ENCODE measurements at regions not wholly inside any gene's neighbourhood (a gene's known extent, or its start where the extent isn't known, plus 50 kb on each side); places are given as distances from the start of the nearest gene placed in this dataset.
"Not testable (repeated sequence)": the region's sequence is repeated elsewhere in the genome, so short reads cannot be mapped to it uniquely, and the experiment has no call there.

DNA sequence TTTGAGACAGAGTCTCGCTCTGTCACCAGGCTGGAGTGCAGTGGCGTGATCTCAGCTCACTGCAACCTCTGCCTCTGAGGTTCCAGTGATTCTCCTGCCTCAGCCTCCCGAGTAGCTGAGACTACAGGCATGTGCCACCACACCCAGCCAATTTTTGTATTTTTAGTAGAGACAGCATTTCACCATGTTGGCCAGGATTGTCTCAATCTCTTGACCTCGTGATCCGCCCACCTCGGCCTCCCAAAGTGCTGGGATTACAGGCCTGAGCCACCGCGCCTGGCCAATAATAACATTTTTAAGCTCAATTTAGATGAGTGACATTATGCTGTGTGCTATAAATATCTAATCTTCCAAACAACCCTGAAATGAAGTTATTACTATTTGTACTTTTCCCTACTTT lies 338.8 kb upstream of the VRK2 start:
- TF ChIP-seq, protein P1, sequence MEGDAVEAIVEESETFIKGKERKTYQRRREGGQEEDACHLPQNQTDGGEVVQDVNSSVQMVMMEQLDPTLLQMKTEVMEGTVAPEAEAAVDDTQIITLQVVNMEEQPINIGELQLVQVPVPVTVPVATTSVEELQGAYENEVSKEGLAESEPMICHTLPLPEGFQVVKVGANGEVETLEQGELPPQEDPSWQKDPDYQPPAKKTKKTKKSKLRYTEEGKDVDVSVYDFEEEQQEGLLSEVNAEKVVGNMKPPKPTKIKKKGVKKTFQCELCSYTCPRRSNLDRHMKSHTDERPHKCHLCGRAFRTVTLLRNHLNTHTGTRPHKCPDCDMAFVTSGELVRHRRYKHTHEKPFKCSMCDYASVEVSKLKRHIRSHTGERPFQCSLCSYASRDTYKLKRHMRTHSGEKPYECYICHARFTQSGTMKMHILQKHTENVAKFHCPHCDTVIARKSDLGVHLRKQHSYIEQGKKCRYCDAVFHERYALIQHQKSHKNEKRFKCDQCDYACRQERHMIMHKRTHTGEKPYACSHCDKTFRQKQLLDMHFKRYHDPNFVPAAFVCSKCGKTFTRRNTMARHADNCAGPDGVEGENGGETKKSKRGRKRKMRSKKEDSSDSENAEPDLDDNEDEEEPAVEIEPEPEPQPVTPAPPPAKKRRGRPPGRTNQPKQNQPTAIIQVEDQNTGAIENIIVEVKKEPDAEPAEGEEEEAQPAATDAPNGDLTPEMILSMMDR (conservative IDR thresholded peaks at IDR 0.05): not testable (repeated sequence)
- TF ChIP-seq EZH2 (IDR thresholded peaks at IDR 0.05; ENCODE audit: low read depth): not testable (repeated sequence)

Data from PC-9 (cell line).